HG02678 (cell line): ENCODE measurements at regions not wholly inside any gene's neighbourhood (a gene's known extent, or its start where the extent isn't known, plus 50 kb on each side); places are given as distances from the start of the nearest gene placed in this dataset.

ENCODE experiments used
- ATAC-seq: cut with Tn5 transposase; IDR thresholded peaks from one replicate; pipeline ENCODE4 v1.9.1; 2021; ENCODE audit warnings: mild to moderate bottlenecking, moderate library complexity; ENCODE audit not compliant: unreplicated experiment

DNA sequence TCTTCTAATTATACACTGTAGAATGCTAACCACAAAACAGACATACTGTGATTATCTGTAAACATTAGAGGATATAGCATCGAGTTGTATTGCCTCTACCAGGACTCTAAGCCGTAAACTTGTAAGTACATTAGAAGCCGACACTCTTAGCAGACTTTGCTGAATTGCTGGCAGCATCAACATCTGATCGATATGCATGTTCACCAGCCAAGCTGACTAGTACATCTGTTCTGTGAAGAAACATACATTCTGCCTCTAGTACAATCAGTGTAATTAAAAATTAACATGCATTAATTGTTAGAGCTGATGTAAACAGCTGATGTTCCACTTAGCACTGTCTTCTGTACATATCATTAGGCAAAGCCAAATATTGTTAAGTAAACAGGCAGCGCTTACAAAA, 502.2 kb downstream of the NR4A2 start:
- no peak for ATAC-seq

DNA sequence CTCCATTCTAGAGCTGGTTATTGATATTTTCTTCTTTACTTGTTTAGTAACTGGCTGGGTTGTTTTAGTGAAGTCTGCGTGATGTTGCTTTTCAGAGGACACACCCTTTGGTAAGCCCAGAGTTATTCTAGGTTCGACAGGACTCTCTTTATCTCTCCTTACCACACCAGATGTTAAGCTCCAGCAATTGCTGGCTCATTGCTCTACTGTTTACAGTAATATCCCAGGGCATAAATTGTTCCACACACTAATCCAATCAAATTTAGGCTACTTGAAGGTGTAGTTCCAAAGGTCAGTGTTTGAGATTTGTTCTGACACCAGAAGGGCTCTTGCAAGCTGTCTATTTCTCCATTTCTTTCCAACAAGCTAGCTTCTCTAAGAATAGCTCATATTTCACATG, 506.6 kb downstream of the NR4A2 start:
- ATAC-seq = no peak

DNA sequence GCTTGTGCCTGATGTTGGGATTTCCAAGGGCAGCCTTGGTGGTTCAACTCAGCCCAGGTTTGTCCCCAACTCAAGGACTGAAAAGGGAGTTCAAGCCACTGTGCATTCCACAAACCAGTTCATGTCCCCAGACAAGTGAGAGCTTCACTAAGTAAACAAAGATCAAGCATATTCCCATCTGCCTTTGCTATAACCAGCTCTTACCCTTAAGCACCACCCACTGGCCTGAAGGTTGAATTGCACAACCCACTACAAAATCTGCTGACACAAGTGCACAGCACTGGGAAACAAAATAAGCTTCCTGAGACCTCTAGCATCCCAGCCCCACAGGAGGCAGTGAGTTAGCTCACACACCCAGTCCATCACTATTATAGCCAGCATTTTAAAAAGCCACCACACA, 516.7 kb downstream of the NR4A2 start:
- ATAC-seq = peak; percentile 85

DNA sequence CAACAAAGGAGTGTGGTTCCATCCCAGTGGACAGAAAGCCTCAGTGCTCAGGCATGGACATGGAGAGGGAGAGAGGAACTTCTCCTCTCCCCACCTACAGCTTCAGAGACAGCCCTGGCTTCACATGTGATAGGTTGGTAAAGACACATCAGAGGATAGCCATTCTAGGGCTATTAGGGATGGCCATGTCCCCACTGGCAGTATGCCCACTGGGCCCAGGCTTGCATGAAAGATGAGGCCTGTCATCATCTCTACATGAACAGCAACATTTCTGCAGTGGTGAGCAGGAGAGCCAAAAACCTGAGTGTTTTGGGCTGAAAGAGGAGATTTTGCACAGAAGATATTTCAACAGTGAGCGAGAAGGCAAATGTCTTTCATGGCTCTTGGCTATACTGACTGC, 517.2 kb downstream of the NR4A2 start:
- ATAC-seq = no peak

DNA sequence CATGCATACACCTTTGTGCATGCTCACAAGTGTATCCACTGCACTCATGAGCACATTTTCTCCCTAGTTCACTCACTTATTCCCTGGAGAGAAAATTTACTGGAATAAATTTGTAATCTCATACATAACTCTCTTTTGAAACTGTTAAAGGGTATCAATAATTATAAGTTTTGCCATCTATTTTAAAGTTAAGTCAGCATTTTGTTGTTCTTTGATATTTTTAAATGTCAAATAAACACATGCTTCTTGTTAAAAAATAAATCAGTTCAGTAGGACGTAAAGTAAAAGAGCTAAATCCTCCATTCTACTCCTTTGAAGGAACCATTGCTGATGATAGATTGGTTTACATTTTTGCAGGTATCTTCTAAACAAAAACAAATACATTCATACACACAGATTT, 522.1 kb downstream of the NR4A2 start:
- ATAC-seq = no peak

DNA sequence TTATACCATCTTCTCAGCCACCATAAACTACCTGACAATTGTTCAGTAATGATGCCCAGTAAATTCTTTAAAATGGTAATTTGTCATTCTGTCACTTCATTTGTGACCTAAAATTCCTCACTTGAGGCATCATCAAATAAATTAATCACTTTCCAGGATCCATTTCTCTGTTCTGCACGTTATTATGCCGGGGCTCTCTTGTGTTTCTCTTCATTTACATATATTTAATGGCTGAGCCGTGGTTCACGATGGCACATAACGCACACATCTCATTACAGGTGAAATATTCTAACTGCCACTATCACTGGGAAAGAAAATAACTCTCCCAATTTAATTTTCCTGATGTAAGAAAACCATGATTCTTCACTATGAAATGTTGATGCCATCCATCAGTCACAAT, 529.6 kb downstream of the NR4A2 start:
- no peak for ATAC-seq

DNA sequence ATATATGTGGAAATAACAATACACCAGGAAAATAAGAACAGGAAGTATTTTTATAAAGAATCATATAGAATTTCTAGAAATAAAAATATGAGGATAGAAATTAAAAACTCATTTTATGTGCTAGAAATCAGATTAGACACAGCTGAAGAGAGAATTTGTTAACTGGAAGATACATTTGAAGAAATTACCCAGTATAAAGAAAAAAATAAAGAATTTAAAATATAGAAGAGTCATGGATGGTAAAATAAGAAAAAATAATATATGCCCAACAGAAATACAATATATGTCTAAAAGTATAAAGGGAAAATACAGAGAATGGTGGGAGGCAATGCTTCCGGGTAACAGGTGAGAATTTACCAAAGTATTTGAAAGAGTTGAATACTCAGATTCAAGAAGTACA, 539.9 kb downstream of the NR4A2 start:
- ATAC-seq = no peak

DNA sequence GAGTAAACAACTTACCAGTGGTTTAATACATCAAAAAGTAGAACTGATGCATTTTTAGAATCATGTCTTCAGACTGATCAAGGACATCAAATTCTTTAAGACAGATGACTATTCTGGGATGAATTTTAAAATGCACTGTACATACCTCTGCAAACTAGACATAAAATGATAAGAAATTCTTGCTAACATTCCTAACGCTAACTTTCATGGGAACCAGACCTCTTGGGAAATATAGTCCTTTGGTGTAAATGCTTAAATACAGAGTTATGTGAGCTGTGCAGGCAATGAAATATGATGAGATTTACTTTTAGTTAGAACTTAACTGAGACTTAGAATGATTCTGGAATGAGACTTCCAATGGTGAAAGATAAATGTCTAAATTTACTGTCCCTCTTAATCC, 562.0 kb downstream of the NR4A2 start:
- no peak for ATAC-seq

DNA sequence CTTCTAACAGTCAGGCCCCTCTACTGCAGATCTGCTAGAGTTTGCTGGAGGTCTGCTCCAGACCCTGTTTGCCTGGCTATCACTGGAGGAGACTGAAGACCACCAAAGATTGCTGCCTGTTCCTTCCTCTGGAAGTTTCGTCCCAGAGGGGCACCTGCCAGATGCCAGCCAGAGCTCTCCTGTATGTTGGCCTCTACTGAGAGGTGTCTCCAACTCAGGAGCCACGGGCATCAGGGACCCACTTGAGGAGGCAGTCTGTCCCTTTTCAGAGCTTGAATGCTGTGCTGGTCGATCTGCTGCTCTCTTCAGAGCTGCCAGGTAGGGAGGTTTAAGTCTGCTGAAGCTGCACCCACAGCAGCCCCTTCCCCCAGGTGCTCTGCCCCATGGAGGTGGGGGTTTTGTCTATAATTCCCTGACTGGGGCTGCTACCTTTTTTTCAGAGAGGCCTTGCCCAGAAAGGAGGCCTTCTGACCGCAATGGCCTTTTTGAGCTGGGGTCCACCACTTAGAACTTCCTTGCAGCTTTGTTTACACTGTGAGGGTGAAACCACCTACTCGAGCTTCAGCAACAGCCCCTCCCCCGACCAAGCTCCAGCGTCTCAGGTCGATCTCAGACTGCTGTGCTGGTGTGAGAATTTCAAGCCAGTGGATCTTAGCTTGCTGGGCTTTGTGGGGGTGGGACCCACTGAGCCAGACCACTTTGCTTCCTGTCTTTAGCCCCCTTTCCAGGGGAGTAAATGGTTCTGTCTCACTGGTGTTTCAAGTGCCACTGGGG, 566.0 kb downstream of the NR4A2 start:
- ATAC-seq = no peak

DNA sequence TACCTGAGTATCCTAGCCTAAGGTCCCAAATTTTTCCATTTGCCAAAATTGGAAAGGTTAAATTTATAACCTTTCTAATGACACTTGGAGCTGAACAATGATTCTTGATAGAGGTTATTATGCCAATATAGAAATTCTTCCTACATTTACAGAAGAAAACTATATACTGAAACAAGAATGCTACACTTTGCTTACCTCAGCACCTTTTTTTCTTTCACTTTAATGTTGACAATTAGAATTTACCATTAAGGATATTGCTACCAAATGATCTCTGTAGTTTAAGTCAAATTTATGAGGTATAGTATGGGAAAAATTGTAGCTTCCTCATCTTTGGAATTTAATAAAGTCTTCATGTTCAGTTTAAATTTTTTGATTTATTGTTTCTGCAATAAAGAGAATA, 577.0 kb downstream of the NR4A2 start:
- no peak for ATAC-seq

DNA sequence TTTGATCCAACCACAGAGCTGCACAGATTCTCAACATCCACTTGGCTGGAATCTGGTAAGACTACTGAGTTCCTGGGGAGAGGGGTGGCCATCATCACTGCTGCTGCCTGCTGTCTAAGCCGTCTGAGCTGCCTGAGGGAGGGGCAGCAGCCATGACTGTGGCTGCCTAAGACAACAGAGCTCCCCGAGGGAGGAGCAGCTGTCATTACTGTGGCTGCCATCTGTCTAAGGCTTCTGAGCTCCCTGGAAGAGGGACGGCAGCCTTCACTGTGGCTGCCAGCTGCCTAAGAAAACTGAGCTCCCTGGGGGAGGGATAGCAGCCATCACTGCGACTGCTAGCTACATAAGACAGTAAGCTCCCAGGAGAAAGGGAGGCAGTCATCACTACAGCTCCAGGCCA, 584.4 kb downstream of the NR4A2 start:
- no peak for ATAC-seq

DNA sequence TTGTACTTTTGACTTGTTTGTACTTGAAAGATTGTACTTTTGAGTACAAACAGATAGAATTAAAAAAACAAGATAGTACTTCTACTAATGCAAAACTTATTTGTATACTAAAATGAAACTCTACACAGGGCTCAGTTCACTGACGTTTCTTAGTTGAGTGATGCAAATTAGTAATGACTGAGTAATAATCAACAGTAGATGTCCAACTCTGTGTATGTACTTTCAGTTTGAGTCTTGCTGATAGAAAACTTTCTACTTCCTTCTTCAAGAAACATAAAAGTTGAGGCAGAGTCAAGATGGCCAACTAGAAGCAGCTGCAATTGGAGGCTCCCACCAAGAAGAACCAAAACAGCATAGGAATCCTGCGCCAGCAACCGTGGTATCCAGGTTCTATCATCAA, 585.0 kb downstream of the NR4A2 start:
- ATAC-seq = peak; percentile 67

DNA sequence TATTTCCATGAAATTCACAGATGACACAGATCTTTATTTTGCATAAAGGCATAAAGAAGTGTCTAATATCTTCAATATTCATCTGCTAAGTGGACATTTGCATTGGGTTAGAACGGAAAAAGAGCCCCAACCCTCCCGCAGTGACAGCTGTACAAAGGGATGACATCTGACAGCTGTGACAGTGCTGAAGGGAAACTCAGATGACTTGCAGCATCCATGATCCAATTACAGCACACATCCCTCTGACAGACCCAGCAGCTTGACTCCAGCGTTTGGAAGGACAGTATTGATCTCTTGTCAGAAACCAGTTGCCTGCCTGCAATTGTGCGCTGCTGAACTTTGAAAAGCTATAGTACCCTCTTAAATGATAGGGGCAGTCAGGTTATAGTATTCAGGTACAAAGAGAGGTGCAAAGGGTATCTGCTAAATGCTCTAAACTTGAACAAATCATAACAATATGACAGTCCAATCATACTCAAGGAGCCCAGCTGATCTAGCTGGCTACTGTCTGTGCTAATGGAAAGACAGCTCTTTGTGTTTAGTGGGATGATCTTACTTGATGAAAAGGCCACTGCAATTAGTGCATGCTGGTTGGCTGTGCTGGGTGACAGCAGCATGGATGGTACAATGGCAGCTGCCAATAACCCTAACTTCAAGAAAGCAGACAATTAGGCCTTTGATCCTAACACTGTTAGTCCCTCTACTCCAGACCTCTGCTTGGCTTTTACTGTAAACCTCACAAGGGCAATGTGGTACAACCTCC, 599.2 kb downstream of the NR4A2 start:
- ATAC-seq = no peak

DNA sequence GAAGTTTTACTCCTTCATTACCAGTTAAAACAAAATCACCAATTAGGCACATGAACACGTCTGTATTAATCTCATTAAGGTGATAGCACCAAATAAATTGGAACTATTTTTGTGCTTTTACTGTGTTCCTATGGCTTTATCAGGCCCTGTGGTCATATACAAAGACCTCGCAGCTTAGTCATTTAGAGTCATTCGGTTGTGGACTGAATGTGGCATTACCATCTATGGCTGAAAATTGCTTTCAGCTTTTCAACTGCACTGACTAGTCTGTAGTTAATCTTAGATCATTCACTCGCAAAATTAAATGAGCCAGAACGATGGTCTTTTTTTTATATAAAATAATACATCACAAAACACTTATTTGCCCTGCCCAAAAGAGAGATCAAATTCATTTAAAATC, 601.7 kb downstream of the NR4A2 start:
- ATAC-seq = no peak

DNA sequence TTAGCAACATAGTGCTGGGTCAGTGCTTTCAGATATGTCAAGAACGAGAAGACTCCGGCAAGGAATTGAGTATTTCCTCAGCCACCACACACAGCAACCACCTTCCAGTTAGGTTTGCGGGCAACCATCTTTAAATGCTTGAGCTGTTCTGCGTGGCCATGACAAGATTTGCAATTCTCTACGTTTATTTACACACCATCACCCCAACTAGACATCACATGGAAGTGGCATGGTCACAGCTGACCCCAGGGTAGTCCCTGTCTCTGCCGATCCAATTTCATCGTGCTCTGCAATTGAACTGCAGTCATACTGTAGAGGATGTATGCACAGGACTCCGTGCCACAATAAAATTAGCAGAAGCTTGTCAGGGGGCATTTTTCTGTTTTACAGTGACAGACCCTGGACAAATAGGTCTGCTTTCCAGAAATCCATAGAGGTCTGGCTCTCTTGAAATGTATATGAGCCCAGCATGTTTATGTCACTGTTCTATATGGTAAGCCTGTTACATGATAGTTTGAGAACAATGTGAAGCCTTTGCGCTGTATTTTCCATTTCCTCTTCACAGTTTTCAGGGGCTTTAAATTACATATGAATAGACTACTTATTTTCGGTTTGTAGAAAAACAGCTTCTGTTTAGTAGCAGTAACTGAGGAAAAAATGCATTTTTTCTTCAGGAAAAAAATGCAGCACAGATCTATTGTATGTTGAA, 605.2 kb downstream of the NR4A2 start:
- ATAC-seq = no peak

DNA sequence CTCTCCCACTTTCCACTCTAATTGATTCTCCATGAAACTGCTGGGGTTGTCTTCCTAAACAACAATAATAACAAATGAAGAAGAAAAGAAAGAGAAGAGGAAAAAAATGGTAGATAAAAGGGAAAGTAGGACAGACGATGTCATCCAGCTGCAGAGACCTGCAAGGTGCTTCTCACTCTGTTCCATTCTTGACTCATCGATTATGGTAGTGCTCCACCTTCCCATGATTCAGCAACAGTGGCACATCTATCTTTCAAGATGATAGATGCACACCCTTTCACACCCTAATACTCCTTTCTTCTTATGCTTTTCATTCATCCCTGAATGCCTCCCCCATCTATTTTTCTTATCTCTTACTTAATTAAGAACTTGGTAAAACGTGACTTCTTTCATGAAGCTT, 610.2 kb downstream of the NR4A2 start:
- ATAC-seq = no peak

DNA sequence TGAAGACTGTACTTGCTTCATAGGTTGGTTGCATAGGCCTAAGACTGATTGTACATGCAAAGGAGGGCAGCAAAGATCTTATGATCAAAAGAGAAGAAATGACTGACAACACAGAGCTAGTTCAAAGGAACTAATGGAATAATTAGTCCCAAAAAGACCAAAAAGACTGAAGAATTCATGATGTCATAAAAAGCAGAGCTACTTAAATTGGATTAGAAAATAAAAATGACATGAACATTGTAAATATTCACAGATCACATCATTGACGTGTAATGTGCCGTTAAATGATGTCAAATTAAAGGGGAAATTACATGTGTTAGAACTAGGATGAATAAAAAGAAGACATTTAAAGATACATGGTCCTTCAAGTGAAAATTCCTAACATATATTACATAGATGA, 616.8 kb downstream of the NR4A2 start:
- no peak for ATAC-seq

DNA sequence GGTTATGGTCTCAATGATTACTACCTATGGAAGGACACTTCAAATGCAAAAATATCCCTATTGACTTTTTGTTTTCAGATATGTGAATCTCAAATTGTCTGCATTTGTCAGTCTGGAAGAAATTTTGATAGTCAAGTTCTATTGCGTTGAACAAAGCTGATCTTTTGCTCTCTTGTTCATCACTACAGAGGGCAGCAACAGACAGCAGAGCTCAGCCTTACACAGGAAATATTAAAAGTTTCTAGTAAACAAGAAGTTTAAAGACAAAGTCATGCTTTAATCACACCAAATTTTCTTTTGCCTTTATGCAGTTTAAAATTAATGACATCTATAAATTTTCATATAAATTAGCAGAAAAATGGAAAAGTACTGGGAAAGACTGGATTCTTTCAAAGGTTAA, 617.5 kb downstream of the NR4A2 start:
- ATAC-seq = no peak

DNA sequence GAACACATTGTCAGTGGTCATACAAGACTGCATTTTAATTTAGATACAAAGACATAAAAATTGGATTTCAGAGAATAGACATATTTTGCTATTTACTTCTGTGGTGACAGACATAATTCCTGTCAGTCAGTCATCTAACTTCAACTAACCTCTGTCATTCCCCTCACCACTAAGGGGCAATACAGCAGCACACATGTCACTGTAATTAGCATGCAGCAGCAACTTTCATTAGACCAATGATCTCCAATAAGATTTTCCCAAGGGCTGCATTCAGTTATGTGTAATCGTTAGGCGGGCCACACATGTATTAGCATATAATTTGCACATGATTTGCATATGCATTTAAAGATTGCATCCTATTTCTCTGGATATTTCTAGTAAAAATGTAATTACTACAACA, 624.5 kb downstream of the NR4A2 start:
- ATAC-seq = no peak

DNA sequence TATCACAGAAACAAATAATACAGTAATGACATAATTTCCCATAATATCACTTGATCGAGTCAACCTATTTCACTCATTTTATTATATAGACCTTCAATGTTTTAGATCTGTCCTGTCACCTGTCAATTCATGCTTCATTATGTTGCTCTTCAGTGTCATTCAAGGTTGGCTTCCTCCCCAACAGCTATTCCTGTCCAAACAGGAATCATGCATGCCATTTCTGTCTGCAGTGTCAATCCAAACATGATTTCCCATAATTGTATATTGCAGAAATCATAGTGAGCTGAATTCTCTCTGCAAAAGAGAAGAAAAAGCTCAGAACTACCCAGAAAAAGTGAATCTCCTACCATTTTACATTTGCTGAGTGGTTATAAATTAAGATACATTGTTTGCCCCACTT, 628.6 kb downstream of the NR4A2 start:
- ATAC-seq = no peak

DNA sequence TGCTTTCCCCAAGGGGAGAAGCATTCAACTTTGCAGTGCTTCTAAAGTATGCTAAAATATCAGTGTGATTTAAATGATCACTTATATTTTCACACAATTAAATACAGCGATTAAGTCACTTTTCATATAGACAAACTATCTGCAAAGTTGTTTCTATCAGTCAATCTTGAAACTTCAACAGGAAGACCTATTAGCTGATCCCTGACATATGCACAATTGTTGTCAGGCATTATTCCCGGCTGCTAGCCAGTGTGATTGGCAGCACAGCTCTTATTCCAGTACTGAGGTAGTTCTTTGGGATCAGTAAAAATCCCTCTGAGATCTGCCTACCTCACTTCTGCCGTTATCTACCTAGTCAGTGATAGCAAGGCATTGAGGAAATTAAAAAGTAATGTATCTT, 629.5 kb downstream of the NR4A2 start:
- ATAC-seq = no peak

DNA sequence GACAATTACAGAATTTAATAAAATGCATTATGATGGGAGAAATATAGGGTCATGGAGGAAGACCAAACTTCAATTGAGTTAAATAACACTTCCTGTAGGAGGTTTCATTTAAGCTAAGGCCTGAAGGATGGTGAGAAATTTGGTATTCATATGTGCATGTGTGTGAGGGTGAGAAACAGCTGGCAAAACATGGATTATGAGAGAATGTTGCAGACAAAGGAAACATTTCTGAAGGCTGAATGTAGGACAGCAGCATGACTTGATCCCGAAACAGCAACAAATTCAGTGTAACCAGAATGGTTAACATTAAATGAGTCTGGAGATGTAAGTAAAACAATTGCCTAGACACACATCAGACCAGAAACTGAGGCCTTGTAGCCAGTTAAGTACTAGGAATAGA, 630.8 kb downstream of the NR4A2 start:
- no peak for ATAC-seq
